PC-9 (cell line): ENCODE measurements at regions not wholly inside any gene's neighbourhood (a gene's known extent, or its start where the extent isn't known, plus 50 kb on each side); places are given as distances from the start of the nearest gene placed in this dataset.

ENCODE experiments used
- BruUV-seq: library from RNA; stranded (reverse); fragments of 400-500 nt; replicated peaks from 2 replicates; lab custom pipeline; 2021; lab: Mats Ljungman, UMichigan
- CTCF ChIA-PET: fragments of 300-600 bp; sonication (Branson Sonifier 250); formaldehyde crosslinking; loops from one replicate; lab custom pipeline; 2022; ENCODE audit warnings: antibody characterized with exemption; lab: Charles Lee
- POLR2A ChIA-PET: fragments of 300-600 bp; sonication (Branson Sonifier 250); formaldehyde crosslinking; loops from one replicate; lab custom pipeline; 2022; ENCODE audit warnings: antibody characterized with exemption; ENCODE audit not compliant: unreplicated experiment; lab: Charles Lee
- DNase-seq, 2 experiments: peaks; one replicate each; pipeline versions ENCODE4 v3.0.0 to v3.0.0-alpha.2; 2015 to 2022; ENCODE audit warnings: mixed read lengths in 1 of 2
- H2AFZ ChIP-seq: fragments of 200-600 bp; sonication (generic); 2 replicates; pipeline ENCODE4 v1.8.1; 2017; ENCODE audit warnings: antibody characterized with exemption
- H3F3A ChIP-seq: fragments of 200-600 bp; sonication (generic); 2 replicates; pipeline ENCODE4 v1.8.1; 2017; ENCODE audit warnings: antibody characterized with exemption, mild to moderate bottlenecking, low read depth; ENCODE audit not compliant: insufficient read depth
- H3K27ac ChIP-seq: fragments of 200-600 bp; sonication (generic); 2 replicates; pipeline ENCODE4 v1.6.1; 2016; ENCODE audit warnings: mixed run types
- H3K27me3 ChIP-seq: fragments of 200-600 bp; sonication (generic); 2 replicates; pipeline ENCODE4 v1.6.1; 2016; ENCODE audit warnings: low read depth, mixed run types; ENCODE audit not compliant: insufficient read depth
- H3K36me3 ChIP-seq: fragments of 200-600 bp; sonication (generic); 2 replicates; pipeline ENCODE4 v1.6.1; 2016; ENCODE audit warnings: low read depth, mixed run types
- H3K4me1 ChIP-seq: fragments of 200-600 bp; sonication (generic); replicated peaks from 2 replicates; pipeline ENCODE4 v1.6.1; 2016; ENCODE audit warnings: mixed run types; ENCODE audit not compliant: insufficient read depth
- H3K4me2 ChIP-seq: fragments of 200-600 bp; sonication (generic); 2 replicates; pipeline ENCODE4 v1.6.1; 2017; ENCODE audit warnings: mixed run types
- H3K4me3 ChIP-seq: fragments of 200-600 bp; sonication (generic); 2 replicates; pipeline ENCODE4 v1.6.1; 2016; ENCODE audit warnings: mixed run types
- H3K79me2 ChIP-seq: fragments of 200-600 bp; sonication (generic); 2 replicates; pipeline ENCODE4 v1.6.1; 2017; ENCODE audit warnings: low read depth, mixed run types
- H3K9me2 ChIP-seq: fragments of 200-600 bp; sonication (generic); 2 replicates; pipeline ENCODE4 v1.8.1; 2017; ENCODE audit warnings: mild to moderate bottlenecking; ENCODE audit not compliant: insufficient read depth
- H3K9me3 ChIP-seq: fragments of 200-600 bp; sonication (generic); 2 replicates; pipeline ENCODE4 v1.8.1; 2016; ENCODE audit warnings: low read depth; ENCODE audit not compliant: insufficient read depth
- H4K20me1 ChIP-seq: fragments of 200-600 bp; sonication (generic); 2 replicates; pipeline ENCODE4 v1.8.1; 2017; ENCODE audit not compliant: insufficient read depth
- EZH2 ChIP-seq: fragments of 200-600 bp; sonication (generic); IDR thresholded peaks from 2 replicates; pipeline ENCODE4 v1.8.0; 2017; ENCODE audit warnings: antibody characterized with exemption, low read depth
- intact Hi-C: fragments of 100-400 bp; cut with micrococcal nuclease; formaldehyde crosslinking; loops from one replicate; pipeline ENCODE4 v1.10.0; 2022; ENCODE audit not compliant: unreplicated experiment
- TF ChIP-seq, protein P1 (sequence below): fragments of 200-600 bp; sonication (generic); conservative IDR thresholded peaks from 2 replicates; pipeline ENCODE4 v1.6.1; 2017; ENCODE audit warnings: mixed run types, antibody characterized with exemption, mild to moderate bottlenecking, moderate library complexity

GRCh38 chr2:163419000-163419830 lies 316.6 kb downstream of the FIGN start:
- Histone ChIP-seq H3F3A (no peaks in the 10 kb centered on the region), H3K27ac (no peak overlapping the region), H3K4me3 (no peak overlapping the region), H3K9me3 (no peaks in the 10 kb centered on the region), H3K79me2 (no peaks in the 10 kb centered on the region), H4K20me1 (no peaks in the 10 kb centered on the region), H3K27me3 (no peaks in the 10 kb centered on the region), H3K4me2 (no peak overlapping the region), H2AFZ (no peak overlapping the region), H3K36me3 (no peaks in the 10 kb centered on the region), H3K4me1 (no peaks in the 10 kb centered on the region), H3K9me2 (no peaks in the 10 kb centered on the region)
- intact Hi-C loops = no loop called here
- TF ChIP-seq EZH2 = no peak
- TF ChIP-seq, protein P1, sequence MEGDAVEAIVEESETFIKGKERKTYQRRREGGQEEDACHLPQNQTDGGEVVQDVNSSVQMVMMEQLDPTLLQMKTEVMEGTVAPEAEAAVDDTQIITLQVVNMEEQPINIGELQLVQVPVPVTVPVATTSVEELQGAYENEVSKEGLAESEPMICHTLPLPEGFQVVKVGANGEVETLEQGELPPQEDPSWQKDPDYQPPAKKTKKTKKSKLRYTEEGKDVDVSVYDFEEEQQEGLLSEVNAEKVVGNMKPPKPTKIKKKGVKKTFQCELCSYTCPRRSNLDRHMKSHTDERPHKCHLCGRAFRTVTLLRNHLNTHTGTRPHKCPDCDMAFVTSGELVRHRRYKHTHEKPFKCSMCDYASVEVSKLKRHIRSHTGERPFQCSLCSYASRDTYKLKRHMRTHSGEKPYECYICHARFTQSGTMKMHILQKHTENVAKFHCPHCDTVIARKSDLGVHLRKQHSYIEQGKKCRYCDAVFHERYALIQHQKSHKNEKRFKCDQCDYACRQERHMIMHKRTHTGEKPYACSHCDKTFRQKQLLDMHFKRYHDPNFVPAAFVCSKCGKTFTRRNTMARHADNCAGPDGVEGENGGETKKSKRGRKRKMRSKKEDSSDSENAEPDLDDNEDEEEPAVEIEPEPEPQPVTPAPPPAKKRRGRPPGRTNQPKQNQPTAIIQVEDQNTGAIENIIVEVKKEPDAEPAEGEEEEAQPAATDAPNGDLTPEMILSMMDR = no peak
- ChIA-PET POLR2A (no interaction called here), CTCF (no interaction called here)
- BruUV-seq = no TSS peak
- DNase-seq = no peak

- TF ChIP-seq, protein P1 = no peak
- BruUV-seq = no TSS peak
- Histone ChIP-seq H3K36me3 (no peaks in the 10 kb centered on the region), H3K9me3 (no peaks in the 10 kb centered on the region), H3F3A (no peaks in the 10 kb centered on the region), H3K4me2 (no peak overlapping the region), H3K9me2 (no peaks in the 10 kb centered on the region), H3K4me1 (no peaks in the 10 kb centered on the region), H4K20me1 (no peaks in the 10 kb centered on the region), H3K27ac (no peak overlapping the region), H3K79me2 (no peaks in the 10 kb centered on the region), H3K27me3 (no peaks in the 10 kb centered on the region), H2AFZ (no peak overlapping the region), H3K4me3 (no peak overlapping the region)
- CTCF ChIA-PET = no interaction called here
- POLR2A ChIA-PET = no interaction called here
- no peak for DNase-seq
- intact Hi-C loops = no loop called here
These were observed 318.0 kb downstream of the FIGN start for GRCh38 chr2:163417596-163418337.

DNA sequence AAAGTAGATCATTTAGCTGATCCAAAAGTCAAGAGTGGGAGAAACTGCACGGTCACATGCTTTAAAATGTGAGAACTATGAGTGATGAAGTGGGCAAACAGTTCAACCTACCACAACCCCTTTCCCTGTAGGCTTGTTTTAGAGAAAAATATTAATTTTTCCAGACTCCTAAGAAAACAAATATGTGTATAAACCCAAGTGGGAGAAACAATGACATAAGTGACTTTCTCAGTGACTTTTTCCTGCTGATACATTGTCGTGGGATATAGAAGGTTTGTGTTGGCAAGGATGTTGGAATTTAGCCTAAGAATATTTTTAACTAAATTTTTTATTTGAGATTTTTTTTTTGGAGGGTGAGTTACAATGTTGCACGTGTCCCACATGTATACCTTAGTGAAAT lies 321.7 kb downstream of the FIGN start:
- no peaks in the 10 kb centered on the region for H3K9me2 ChIP-seq
- H3K4me2 ChIP-seq = no peak overlapping the region
- no peak for TF ChIP-seq EZH2
- TF ChIP-seq, protein P1 = no peak
- no peaks in the 10 kb centered on the region for H3K36me3 ChIP-seq
- H2AFZ ChIP-seq = no peak overlapping the region
- H4K20me1 ChIP-seq = no peaks in the 10 kb centered on the region
- no peaks in the 10 kb centered on the region for H3K27me3 ChIP-seq
- no peaks in the 10 kb centered on the region for H3K9me3 ChIP-seq
- H3F3A ChIP-seq = no peaks in the 10 kb centered on the region
- DNase-seq = no peak
- H3K27ac ChIP-seq = no peak overlapping the region
- no peak overlapping the region for H3K4me3 ChIP-seq
- H3K4me1 ChIP-seq = no peaks in the 10 kb centered on the region
- ChIA-PET POLR2A (no interaction called here), CTCF (no interaction called here)
- intact Hi-C loops = no loop called here
- no peaks in the 10 kb centered on the region for H3K79me2 ChIP-seq
- BruUV-seq = no TSS peak
